H1 (cell line): ENCODE measurements at regions not wholly inside any gene's neighbourhood (a gene's known extent, or its start where the extent isn't known, plus 50 kb on each side); places are given as distances from the start of the nearest gene placed in this dataset.

Experiments used
- CTCF ChIA-PET: fragments of 300-600 bp; sonication (Branson Sonifier 250); formaldehyde crosslinking; loops from one replicate; lab custom pipeline; 2021; ENCODE audit not compliant: partially characterized antibody; lab: Charles Lee
- POLR2A ChIA-PET: fragments of 300-600 bp; sonication (Branson Sonifier 250); formaldehyde crosslinking; loops from one replicate; lab custom pipeline; 2021; ENCODE audit warnings: inconsistent platforms; ENCODE audit not compliant: partially characterized antibody; lab: Charles Lee
- DNase-seq, 2 experiments: peaks; one replicate each; pipeline versions ENCODE4 v3.0.0 to v3.0.0-alpha.2; 2010 to 2022; ENCODE audit warnings: low spot score in 2 of 2, low read depth in 1 of 2, mixed read lengths in 1 of 2
- FAIRE-seq: peaks from 2 replicates; lab custom pipeline; 2011; peaks lifted over from hg19 to GRCh38; lab: Jason Lieb, UNC
- H2AFZ ChIP-seq: 2 replicates; pipeline ENCODE4 v1.8.1; 2012; ENCODE audit warnings: low read length, inconsistent platforms
- H2AK5ac ChIP-seq: 2 replicates; pipeline ENCODE4 v1.6.1; 2013; ENCODE audit warnings: low read depth, low read length
- H2BK120ac ChIP-seq: replicated peaks from 2 replicates; pipeline ENCODE3; 2013; ENCODE audit warnings: low read depth, low read length, inconsistent platforms
- H2BK12ac ChIP-seq: 2 replicates; pipeline ENCODE4 v1.6.1; 2013; ENCODE audit warnings: low read depth, low read length
- H2BK15ac ChIP-seq: 2 replicates; pipeline ENCODE4 v1.6.1; 2013; ENCODE audit warnings: low read length
- H2BK20ac ChIP-seq: 2 replicates; pipeline ENCODE4 v1.6.1; 2013; ENCODE audit warnings: low read length
- H2BK5ac ChIP-seq: 2 replicates; pipeline ENCODE4 v1.6.1; 2013; ENCODE audit warnings: low read depth, low read length
- H3K14ac ChIP-seq: 2 replicates; pipeline ENCODE4 v1.6.1; 2013; ENCODE audit warnings: inconsistent platforms; ENCODE audit not compliant: insufficient read length
- H3K18ac ChIP-seq: 2 replicates; pipeline ENCODE4 v1.6.1; 2013; ENCODE audit warnings: low read length; ENCODE audit errors: extremely low read depth
- H3K23ac ChIP-seq: 2 replicates; pipeline ENCODE4 v1.6.1; 2013; ENCODE audit warnings: inconsistent platforms; ENCODE audit not compliant: insufficient read length
- H3K23me2 ChIP-seq: 2 replicates; pipeline ENCODE4 v1.6.1; 2013; ENCODE audit warnings: low read depth, low read length
- H3K27ac ChIP-seq: 2 replicates; pipeline ENCODE4 v1.6.1; 2011; ENCODE audit warnings: low read depth, low read length, inconsistent platforms
- H3K27me3 ChIP-seq, 4 experiments: replicated peaks in 1 of 4; 1 replicate in 1 of 4; 2 replicates in 3 of 4; pipeline versions ENCODE4 v1.6.1 to v1.8.1; 2011 to 2013; ENCODE audit warnings: low read length in 3 of 4, mild to moderate bottlenecking in 3 of 4, inconsistent platforms in 2 of 4, mixed read lengths in 2 of 4, moderate library complexity in 1 of 4; ENCODE audit not compliant: control insufficient read depth in 3 of 4, insufficient read depth in 3 of 4; ENCODE audit errors: extremely low read depth in 1 of 4
- H3K36me3 ChIP-seq, 4 experiments: 2 replicates each; pipeline versions ENCODE4 v1.6.1 to v1.8.1; 2011 to 2013; ENCODE audit warnings: mild to moderate bottlenecking in 4 of 4, low read length in 3 of 4, moderate library complexity in 2 of 4, control low read depth in 1 of 4, inconsistent platforms in 1 of 4; ENCODE audit not compliant: insufficient read depth in 4 of 4, control insufficient read depth in 2 of 4
- H3K4ac ChIP-seq: replicated peaks from 2 replicates; pipeline ENCODE3; 2013; ENCODE audit warnings: low read length, low read depth, mixed read lengths, inconsistent platforms; ENCODE audit not compliant: insufficient read length
- H3K4me1 ChIP-seq, 4 experiments: replicated peaks in 1 of 4; 1 replicate in 1 of 4; 2 replicates in 3 of 4; pipeline versions ENCODE4 v1.6.1 to v1.8.1; 2011 to 2013; ENCODE audit warnings: low read length in 3 of 4, inconsistent platforms in 2 of 4, mixed read lengths in 1 of 4; ENCODE audit not compliant: insufficient read depth in 4 of 4, control insufficient read depth in 3 of 4
- H3K4me2 ChIP-seq, 2 experiments: 2 replicates each; pipeline versions ENCODE4 v1.6.1 to v1.8.1; 2011 to 2013; ENCODE audit warnings: low read depth in 2 of 2, low read length in 2 of 2, control low read depth in 1 of 2, inconsistent platforms in 1 of 2, mild to moderate bottlenecking in 1 of 2; ENCODE audit not compliant: insufficient read depth in 1 of 2
- H3K4me3 ChIP-seq, 4 experiments: fragments of 200-600, 300-600 bp in 1 of 4; sonication (generic), shearing (Covaris generic), sonication (Bioruptor Twin) in 1 of 4; 2 replicates each; pipeline versions ENCODE4 v1.5.1 to v1.8.1; 2011 to 2016; ENCODE audit warnings: low read length in 4 of 4, low read depth in 3 of 4, control low read depth in 2 of 4, inconsistent platforms in 2 of 4, mild to moderate bottlenecking in 2 of 4, mixed read lengths in 1 of 4, moderate library complexity in 1 of 4; ENCODE audit not compliant: insufficient read depth in 2 of 4; ENCODE audit errors: extremely low read depth in 1 of 4
- H3K56ac ChIP-seq: replicated peaks from 2 replicates; pipeline ENCODE3; 2013; ENCODE audit warnings: low read depth, mild to moderate bottlenecking, mixed read lengths, low read length, inconsistent platforms; ENCODE audit not compliant: insufficient read length
- H3K79me1 ChIP-seq: 2 replicates; pipeline ENCODE4 v1.6.1; 2013; ENCODE audit warnings: low read depth, low read length, control low read depth
- H3K79me2 ChIP-seq, 2 experiments: 2 replicates each; pipeline versions ENCODE4 v1.6.1 to v1.8.1; 2012 to 2013; ENCODE audit warnings: low read length in 2 of 2, mild to moderate bottlenecking in 2 of 2, inconsistent platforms in 1 of 2; ENCODE audit not compliant: insufficient read depth in 2 of 2, control insufficient read depth in 1 of 2
- H3K9ac ChIP-seq, 4 experiments: replicated peaks in 1 of 4; 1 replicate in 1 of 4; 2 replicates in 3 of 4; pipeline versions ENCODE4 v1.6.1 to v1.8.1; 2011 to 2013; ENCODE audit warnings: low read depth in 3 of 4, low read length in 3 of 4, control low read depth in 2 of 4, mild to moderate bottlenecking in 2 of 4, moderate library complexity in 2 of 4, inconsistent platforms in 1 of 4; ENCODE audit errors: extremely low read depth in 1 of 4
- H3K9me3 ChIP-seq, 2 experiments: 2 replicates each; pipeline versions ENCODE4 v1.6.1 to v1.8.1; 2012 to 2013; ENCODE audit warnings: mild to moderate bottlenecking in 2 of 2, moderate library complexity in 2 of 2, control low read depth in 1 of 2, inconsistent platforms in 1 of 2, low read depth in 1 of 2, low read length in 1 of 2, mixed read lengths in 1 of 2; ENCODE audit not compliant: insufficient read depth in 2 of 2
- H4K20me1 ChIP-seq, 2 experiments: replicated peaks in 1 of 2; 2 replicates each; pipeline versions ENCODE3 to v1.8.1; 2011 to 2013; ENCODE audit warnings: inconsistent platforms in 2 of 2, low read length in 2 of 2, mild to moderate bottlenecking in 1 of 2; ENCODE audit not compliant: insufficient read depth in 2 of 2, control insufficient read depth in 1 of 2
- H4K5ac ChIP-seq: 2 replicates; pipeline ENCODE4 v1.6.1; 2013; ENCODE audit warnings: low read length, low read depth, mixed read lengths, inconsistent platforms; ENCODE audit not compliant: insufficient read length
- H4K8ac ChIP-seq: 2 replicates; pipeline ENCODE4 v1.8.0; 2013; ENCODE audit warnings: mild to moderate bottlenecking, moderate library complexity, low read length, inconsistent platforms; ENCODE audit not compliant: insufficient read depth; ENCODE audit errors: extremely low read depth
- H4K91ac ChIP-seq: replicated peaks from 2 replicates; pipeline ENCODE3; 2013; ENCODE audit warnings: low read length, mixed read lengths, inconsistent platforms; ENCODE audit not compliant: insufficient read length
- HDAC6 ChIP-seq: IDR thresholded peaks from one replicate; pipeline ENCODE4 v1.7.1; 2012; ENCODE audit warnings: low read depth, mild to moderate bottlenecking, inconsistent platforms, low read length, moderate library complexity
- POLR2AphosphoS5 ChIP-seq: IDR thresholded peaks from 2 replicates; pipeline ENCODE4 v1.6.1; 2011; ENCODE audit warnings: low read depth, low read length
- WGBS, 2 experiments: shearing (Covaris generic) in 1 of 2; methylation state at CpG; one replicate each; pipeline versions ENCODE4 v1.1.6 to v1.1.7; 2013 to 2015; ENCODE audit warnings: low lambda C conversion rate in 2 of 2, mixed read lengths in 2 of 2, inconsistent platforms in 1 of 2, low coverage in 1 of 2, missing lambda C conversion rate in 1 of 2; ENCODE audit not compliant: insufficient replicate concordance in 2 of 2, insufficient coverage in 1 of 2, insufficient read length in 1 of 2; ENCODE audit errors: extremely low coverage in 1 of 2, missing lambda C conversion rate in 1 of 2; 5-methylcytosine and 5-hydroxymethylcytosine counted together

DNA sequence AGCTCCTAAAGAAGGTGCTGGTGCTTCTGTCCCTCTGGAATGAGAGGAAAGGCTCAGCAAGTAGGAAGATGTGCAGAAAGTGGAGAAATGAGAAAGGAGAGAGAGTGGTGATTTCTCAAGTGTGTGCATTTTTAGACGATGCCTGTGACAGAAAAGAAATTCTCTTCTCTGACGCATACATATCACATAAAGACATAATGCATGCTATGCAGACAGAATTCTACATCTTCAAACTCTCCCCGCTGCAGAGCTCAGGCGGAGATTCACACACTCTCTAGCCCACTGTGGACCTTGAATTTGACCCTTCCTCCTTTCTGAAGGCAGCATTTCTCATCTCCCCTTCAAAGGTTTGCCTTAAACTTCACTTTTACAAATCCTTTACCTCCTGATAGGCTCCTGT is 52.0 kb upstream of the CAMK1G start:
- POLR2A ChIA-PET = no interaction called here
- no peak overlapping the region for H3K56ac ChIP-seq
- TF ChIP-seq HDAC6 = no peak
- TF ChIP-seq POLR2AphosphoS5 = no peak

More for the DNA sequence above, 52.0 kb upstream of the CAMK1G start:
- H2BK15ac ChIP-seq = no peak overlapping the region
- no peak overlapping the region for H2BK12ac ChIP-seq
- no peaks in the 10 kb centered on the region; a peak in 1 of 7 replicates for H3K27me3 ChIP-seq
- no peak overlapping the region for H2BK5ac ChIP-seq
- H2AK5ac ChIP-seq = no peak overlapping the region
- FAIRE-seq = no peak
- no peak overlapping the region for H3K18ac ChIP-seq
- H3K4ac ChIP-seq = no peak overlapping the region
- H3K4me2 ChIP-seq = no peak overlapping the region
- no peak overlapping the region for H3K23ac ChIP-seq
- H3K23me2 ChIP-seq = peaks cover 4% of the 10 kb centered on the region
- no peaks in the 10 kb centered on the region for H3K4me1 ChIP-seq
- 90% methylated on average over 4 of the region's 4 CpGs; no CpG with 5 or more reads in 1 of the 2 experiments for WGBS, 2 experiments
- H2BK20ac ChIP-seq = no peak overlapping the region
- DNase-seq = no peak
- no peak overlapping the region for H3K4me3 ChIP-seq
- no peak overlapping the region for H3K9ac ChIP-seq
- CTCF ChIA-PET = interaction anchor here (1.2 to 2.6 kb wide), 5 partner anchors 14 to 341 kb away, joined by 3 to 16 read pairs (median 5); no protein-coding TSS in a partner anchor
- no peak overlapping the region for H3K27ac ChIP-seq
- H4K5ac ChIP-seq = no peak overlapping the region
- H3K36me3 ChIP-seq = no peaks in the 10 kb centered on the region
- H3K79me1 ChIP-seq = no peaks in the 10 kb centered on the region
- no peaks in the 10 kb centered on the region for H3K79me2 ChIP-seq
- H4K20me1 ChIP-seq = peaks cover 0 to 4% of the 10 kb centered on the region in 2 experiments
- H4K91ac ChIP-seq = no peak overlapping the region
- no peaks in the 10 kb centered on the region for H3K9me3 ChIP-seq
- no peak overlapping the region for H4K8ac ChIP-seq
- no peak overlapping the region for H3K14ac ChIP-seq
- no peak overlapping the region for H2AFZ ChIP-seq
- H2BK120ac ChIP-seq = no peak overlapping the region
